ENCODE measurements at regions not wholly inside any gene's neighbourhood (a gene's known extent, or its start where the extent isn't known, plus 50 kb on each side); places are given as distances from the start of the nearest gene placed in this dataset.

DNA sequence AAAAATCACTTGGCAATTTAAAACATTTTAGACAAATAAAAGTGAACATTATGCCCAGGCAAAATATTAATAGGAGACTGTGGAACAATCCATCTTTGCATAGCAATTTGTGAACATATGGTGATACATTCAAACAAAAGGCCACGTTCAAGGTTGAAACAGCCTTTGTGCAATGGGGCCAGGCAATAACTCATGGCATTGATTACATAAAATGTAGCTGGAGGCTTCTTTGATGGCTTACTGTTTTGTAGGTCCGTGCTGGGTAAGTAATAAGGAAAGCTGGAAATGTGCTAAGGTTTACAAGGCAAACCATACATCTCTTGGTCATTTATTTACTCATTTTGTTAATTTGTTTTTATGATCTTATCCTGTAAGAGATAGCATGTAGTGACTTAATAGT lies 651.8 kb downstream of the KCTD16 start:
- Histone ChIP-seq H3K9me3 (ENCODE audit: insufficient read depth, low read depth, low read length) (no peaks in the 10 kb centered on the region), H3K4me2 (ENCODE audit: low read depth, low read length, poor library complexity, severe bottlenecking) (no peak overlapping the region), H3F3A (ENCODE audit: low read depth) (no peaks in the 10 kb centered on the region), H3K79me2 (ENCODE audit: insufficient read depth, low read length) (no peaks in the 10 kb centered on the region), H3K36me3 (ENCODE audit: insufficient read depth, low read length) (no peaks in the 10 kb centered on the region), H3K9ac (ENCODE audit: low read depth, low read length, poor library complexity, severe bottlenecking) (no peak overlapping the region), H3K27me3 (ENCODE audit: insufficient read depth, low read length, poor library complexity, severe bottlenecking) (no peaks in the 10 kb centered on the region), H3K4me3 (ENCODE audit: low read length, poor library complexity, severe bottlenecking) (no peak overlapping the region), H2AFZ (ENCODE audit: low read length) (no peak overlapping the region), H3K4me1 (ENCODE audit: insufficient read depth, low read length, poor library complexity, severe bottlenecking) (no peaks in the 10 kb centered on the region), H3K9me2 (replicated peaks; ENCODE audit: low read depth, low read length) (no peaks in the 10 kb centered on the region), H4K20me1 (ENCODE audit: insufficient read depth, low read length, poor library complexity, severe bottlenecking) (no peaks in the 10 kb centered on the region)
- TF ChIP-seq EZH2phosphoT487 (IDR thresholded peaks at IDR 0.05; ENCODE audit: borderline replicate concordance) (no peak), CTCF (conservative IDR thresholded peaks at IDR 0.05; ENCODE audit: low read length) (no peak)

GRCh38 chr5:144820278-144820677 lies 649.6 kb downstream of the KCTD16 start:
- H3F3A ChIP-seq (ENCODE audit: low read depth), result no peaks in the 10 kb centered on the region
- H3K36me3 ChIP-seq (ENCODE audit: insufficient read depth, low read length), result no peaks in the 10 kb centered on the region
- no peaks in the 10 kb centered on the region for H3K9me2 ChIP-seq (replicated peaks; ENCODE audit: low read depth, low read length)
- no peaks in the 10 kb centered on the region for H4K20me1 ChIP-seq (ENCODE audit: insufficient read depth, low read length, poor library complexity, severe bottlenecking)
- TF ChIP-seq EZH2phosphoT487 (IDR thresholded peaks at IDR 0.05; ENCODE audit: borderline replicate concordance), result no peak
- TF ChIP-seq CTCF (conservative IDR thresholded peaks at IDR 0.05; ENCODE audit: low read length), result no peak
- H2AFZ ChIP-seq (ENCODE audit: low read length), result no peak overlapping the region
- H3K9ac ChIP-seq (ENCODE audit: low read depth, low read length, poor library complexity, severe bottlenecking), result no peak overlapping the region
- H3K4me2 ChIP-seq (ENCODE audit: low read depth, low read length, poor library complexity, severe bottlenecking), result no peak overlapping the region
- no peaks in the 10 kb centered on the region for H3K9me3 ChIP-seq (ENCODE audit: insufficient read depth, low read depth, low read length)
- no peak overlapping the region for H3K4me3 ChIP-seq (ENCODE audit: low read length, poor library complexity, severe bottlenecking)
- no peaks in the 10 kb centered on the region for H3K27me3 ChIP-seq (ENCODE audit: insufficient read depth, low read length, poor library complexity, severe bottlenecking)
- H3K79me2 ChIP-seq (ENCODE audit: insufficient read depth, low read length), result no peaks in the 10 kb centered on the region
- no peaks in the 10 kb centered on the region for H3K4me1 ChIP-seq (ENCODE audit: insufficient read depth, low read length, poor library complexity, severe bottlenecking)

GRCh38 chr5:144815131-144815530 lies 644.5 kb downstream of the KCTD16 start:
- no peaks in the 10 kb centered on the region for H3K9me2 ChIP-seq (replicated peaks; ENCODE audit: low read depth, low read length)
- no peaks in the 10 kb centered on the region for H3F3A ChIP-seq (ENCODE audit: low read depth)
- no peak overlapping the region for H3K9ac ChIP-seq (ENCODE audit: low read depth, low read length, poor library complexity, severe bottlenecking)
- no peaks in the 10 kb centered on the region for H3K4me1 ChIP-seq (ENCODE audit: insufficient read depth, low read length, poor library complexity, severe bottlenecking)
- no peaks in the 10 kb centered on the region for H4K20me1 ChIP-seq (ENCODE audit: insufficient read depth, low read length, poor library complexity, severe bottlenecking)
- no peak overlapping the region for H2AFZ ChIP-seq (ENCODE audit: low read length)
- H3K79me2 ChIP-seq (ENCODE audit: insufficient read depth, low read length), result no peaks in the 10 kb centered on the region
- no peak overlapping the region for H3K4me3 ChIP-seq (ENCODE audit: low read length, poor library complexity, severe bottlenecking)
- no peak for TF ChIP-seq CTCF (conservative IDR thresholded peaks at IDR 0.05; ENCODE audit: low read length)
- no peak for TF ChIP-seq EZH2phosphoT487 (IDR thresholded peaks at IDR 0.05; ENCODE audit: borderline replicate concordance)
- H3K4me2 ChIP-seq (ENCODE audit: low read depth, low read length, poor library complexity, severe bottlenecking), result no peak overlapping the region
- no peaks in the 10 kb centered on the region for H3K9me3 ChIP-seq (ENCODE audit: insufficient read depth, low read depth, low read length)
- H3K36me3 ChIP-seq (ENCODE audit: insufficient read depth, low read length), result no peaks in the 10 kb centered on the region
- H3K27me3 ChIP-seq (ENCODE audit: insufficient read depth, low read length, poor library complexity, severe bottlenecking), result no peaks in the 10 kb centered on the region
